ENCODE measurements at regions not wholly inside any gene's neighbourhood (a gene's known extent, or its start where the extent isn't known, plus 50 kb on each side); places are given as distances from the start of the nearest gene placed in this dataset.

DNA sequence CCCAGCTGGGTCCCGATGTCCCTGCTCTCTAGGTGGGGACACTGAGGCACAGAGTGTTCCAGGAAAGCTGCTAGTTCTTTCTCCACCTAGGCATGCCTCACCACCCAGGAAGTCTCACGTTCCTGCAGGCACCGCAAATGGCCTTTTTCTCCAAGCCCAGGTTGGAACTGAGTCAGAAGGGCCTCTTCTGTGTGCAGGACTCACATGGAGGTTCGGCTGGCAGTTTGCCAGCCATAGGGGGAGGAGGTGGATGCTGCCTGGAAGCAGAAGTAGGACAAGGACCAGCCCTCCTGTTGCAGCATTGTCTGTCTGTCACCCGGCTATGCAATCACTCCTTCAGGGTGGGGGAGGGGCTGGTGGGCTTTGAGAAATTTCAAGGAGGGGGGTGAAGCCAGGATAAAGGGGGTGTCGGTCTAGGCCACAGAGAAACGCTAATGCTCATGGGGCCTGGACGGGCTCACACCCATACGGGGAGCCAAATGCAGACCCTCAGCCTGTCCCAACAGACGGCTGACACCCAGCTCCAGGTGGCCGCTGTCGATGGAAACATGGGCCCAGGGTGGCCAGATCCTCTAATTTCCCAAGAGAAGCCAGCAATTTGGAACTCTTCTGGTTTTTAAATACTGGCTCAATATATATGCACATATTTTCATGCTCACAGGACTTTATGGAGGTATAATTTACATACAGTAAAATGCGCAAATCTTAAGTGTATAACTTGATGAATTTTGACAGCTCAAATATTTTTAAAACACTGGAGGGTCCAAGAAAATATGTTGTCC lies 120.5 kb downstream of the PHETA1 start:
- no peaks in the 10 kb centered on the region for H3K36me3 ChIP-seq
- no peak for DNase-seq (ENCODE audit: low spot score in 2 of 2)
- no peaks in the 10 kb centered on the region for H3K9me3 ChIP-seq
- TF ChIP-seq, protein P1, sequence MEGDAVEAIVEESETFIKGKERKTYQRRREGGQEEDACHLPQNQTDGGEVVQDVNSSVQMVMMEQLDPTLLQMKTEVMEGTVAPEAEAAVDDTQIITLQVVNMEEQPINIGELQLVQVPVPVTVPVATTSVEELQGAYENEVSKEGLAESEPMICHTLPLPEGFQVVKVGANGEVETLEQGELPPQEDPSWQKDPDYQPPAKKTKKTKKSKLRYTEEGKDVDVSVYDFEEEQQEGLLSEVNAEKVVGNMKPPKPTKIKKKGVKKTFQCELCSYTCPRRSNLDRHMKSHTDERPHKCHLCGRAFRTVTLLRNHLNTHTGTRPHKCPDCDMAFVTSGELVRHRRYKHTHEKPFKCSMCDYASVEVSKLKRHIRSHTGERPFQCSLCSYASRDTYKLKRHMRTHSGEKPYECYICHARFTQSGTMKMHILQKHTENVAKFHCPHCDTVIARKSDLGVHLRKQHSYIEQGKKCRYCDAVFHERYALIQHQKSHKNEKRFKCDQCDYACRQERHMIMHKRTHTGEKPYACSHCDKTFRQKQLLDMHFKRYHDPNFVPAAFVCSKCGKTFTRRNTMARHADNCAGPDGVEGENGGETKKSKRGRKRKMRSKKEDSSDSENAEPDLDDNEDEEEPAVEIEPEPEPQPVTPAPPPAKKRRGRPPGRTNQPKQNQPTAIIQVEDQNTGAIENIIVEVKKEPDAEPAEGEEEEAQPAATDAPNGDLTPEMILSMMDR (IDR thresholded peaks at IDR 0.05), result no peak
- TF ChIP-seq EP300 (IDR thresholded peaks at IDR 0.05) (no peak), POLR2AphosphoS5 (IDR thresholded peaks at IDR 0.05) (no peak), POLR2A (IDR thresholded peaks at IDR 0.05) (no peak)
- H3K27me3 ChIP-seq, result peaks cover 58% of the 10 kb centered on the region
- H3K4me1 ChIP-seq, result no peaks in the 10 kb centered on the region
- no peak overlapping the region for H3K27ac ChIP-seq
- WGBS, result 56% methylated on average over 13 of the region's 13 CpGs
- no peak overlapping the region for H3K4me3 ChIP-seq

DNA sequence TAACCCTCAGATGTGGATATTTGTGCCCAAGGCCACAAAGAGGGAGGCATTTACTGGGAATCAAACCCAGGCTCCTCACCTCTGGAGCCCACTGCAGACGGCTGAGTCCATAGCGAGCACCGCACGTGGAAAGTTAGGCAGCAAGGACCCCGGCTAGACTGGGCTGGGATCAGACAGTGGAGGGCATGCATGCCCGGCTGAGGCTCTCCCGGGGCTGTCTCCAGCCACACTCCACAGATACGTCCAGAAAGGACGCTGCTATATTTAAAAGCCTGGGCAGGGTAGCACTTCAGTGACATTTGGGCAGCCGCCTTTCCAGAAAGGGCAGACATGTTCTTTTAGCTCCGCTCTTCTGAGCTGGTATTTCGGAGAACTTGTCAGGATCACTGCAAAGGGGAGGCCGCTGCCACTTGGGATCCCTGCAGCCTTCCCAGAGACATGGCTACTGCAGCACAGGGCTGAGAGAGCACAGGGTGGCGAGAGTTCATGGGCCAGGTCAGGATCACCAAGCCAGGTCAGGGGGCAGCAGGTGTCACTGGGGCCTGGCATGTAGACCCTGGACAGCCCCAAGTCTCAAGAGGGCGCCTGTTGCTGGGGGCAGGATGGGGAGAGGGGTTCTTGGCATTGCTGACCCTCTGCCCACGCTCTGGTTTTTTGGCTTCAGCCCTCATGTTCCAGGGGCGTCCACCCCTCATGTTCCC lies 121.7 kb downstream of the PHETA1 start:
- H3K27me3 ChIP-seq, result peaks cover 46% of the 10 kb centered on the region
- 88% methylated on average over 8 of the region's 17 CpGs for WGBS
- H3K36me3 ChIP-seq, result no peaks in the 10 kb centered on the region
- H3K27ac ChIP-seq, result no peak overlapping the region
- TF ChIP-seq POLR2A (IDR thresholded peaks at IDR 0.05) (no peak), POLR2AphosphoS5 (IDR thresholded peaks at IDR 0.05) (no peak), EP300 (IDR thresholded peaks at IDR 0.05) (no peak)
- TF ChIP-seq, protein P1 (IDR thresholded peaks at IDR 0.05), result no peak
- DNase-seq (ENCODE audit: low spot score in 2 of 2), result no peak
- H3K4me1 ChIP-seq, result no peaks in the 10 kb centered on the region
- H3K9me3 ChIP-seq, result no peaks in the 10 kb centered on the region
- H3K4me3 ChIP-seq, result no peak overlapping the region

DNA sequence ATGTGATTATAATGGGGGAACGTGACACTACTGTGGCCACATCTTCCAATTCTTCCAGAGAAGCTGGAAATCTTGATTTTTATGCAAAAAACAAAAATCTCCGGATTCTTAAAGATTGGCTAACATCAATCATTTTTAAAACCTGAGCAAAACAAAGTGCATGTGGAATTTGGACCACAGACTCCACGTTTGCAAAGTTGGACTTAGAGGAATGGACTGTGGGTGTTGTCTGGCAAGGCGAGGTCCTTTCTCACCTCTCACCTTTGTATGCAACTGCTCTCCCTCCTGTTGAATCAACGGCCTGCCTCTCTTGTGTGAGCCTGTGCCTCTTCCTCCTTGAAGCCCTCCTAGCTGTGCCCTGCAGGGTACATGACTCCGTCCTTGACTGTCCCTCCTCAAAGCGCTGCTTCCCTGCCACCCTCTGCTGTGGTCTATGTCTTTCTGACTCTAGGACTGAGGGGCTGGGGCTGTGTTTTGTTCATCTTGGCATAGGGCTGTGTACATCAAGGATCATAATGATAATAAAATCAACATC lies 122.4 kb downstream of the PHETA1 start:
- WGBS, result 79% methylated on average over 7 of the region's 7 CpGs
- Histone ChIP-seq H3K4me3 (no peak overlapping the region), H3K36me3 (no peaks in the 10 kb centered on the region), H3K27ac (no peak overlapping the region), H3K27me3 (peaks cover 40% of the 10 kb centered on the region), H3K4me1 (no peaks in the 10 kb centered on the region), H3K9me3 (no peaks in the 10 kb centered on the region)
- no peak for TF ChIP-seq EP300 (IDR thresholded peaks at IDR 0.05)
- TF ChIP-seq POLR2A (IDR thresholded peaks at IDR 0.05), result no peak
- TF ChIP-seq POLR2AphosphoS5 (IDR thresholded peaks at IDR 0.05), result no peak
- TF ChIP-seq, protein P1 (IDR thresholded peaks at IDR 0.05), result no peak
- no peak for DNase-seq (ENCODE audit: low spot score in 2 of 2)

DNA sequence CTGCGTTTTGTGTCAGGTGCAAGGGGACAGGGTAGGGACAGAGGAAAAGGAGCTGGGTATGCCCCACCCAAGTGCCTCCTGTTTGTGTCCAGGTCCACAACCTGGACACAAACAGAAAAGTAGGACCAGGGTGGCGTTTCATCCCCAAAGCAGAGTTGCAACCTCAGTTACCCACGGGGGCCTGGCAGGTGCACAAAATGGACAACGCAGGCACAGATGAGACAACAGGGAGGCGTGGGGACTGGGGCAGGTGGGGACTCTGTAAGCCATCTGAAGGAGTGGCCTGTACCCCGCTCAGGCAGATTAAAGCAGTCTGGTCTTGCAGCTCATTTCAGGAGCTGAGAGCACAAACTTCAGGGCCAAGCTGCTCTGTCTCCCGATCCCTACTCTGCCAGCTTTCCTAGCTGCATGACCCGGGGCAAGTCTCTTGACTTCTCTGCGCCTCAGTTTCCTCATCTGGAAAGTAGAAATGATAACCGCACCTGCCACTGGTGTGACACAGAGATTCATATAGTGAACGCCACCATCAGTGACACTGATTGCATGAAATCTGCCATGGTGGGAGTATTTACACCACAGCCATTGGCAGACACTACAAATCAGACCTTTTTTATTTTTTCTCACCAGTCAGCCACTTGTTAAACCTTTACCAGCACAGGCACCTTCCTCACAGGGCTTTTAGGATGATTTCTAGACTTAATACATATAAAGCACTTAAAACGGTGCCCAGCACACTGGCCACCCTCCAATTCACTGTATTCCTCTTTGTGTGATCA lies 123.0 kb downstream of the PHETA1 start:
- DNase-seq (ENCODE audit: low spot score in 2 of 2), result no peak
- 91% methylated on average over 12 of the region's 12 CpGs for WGBS
- TF ChIP-seq, protein P1 (IDR thresholded peaks at IDR 0.05), result no peak
- no peak for TF ChIP-seq POLR2AphosphoS5 (IDR thresholded peaks at IDR 0.05)
- no peak for TF ChIP-seq POLR2A (IDR thresholded peaks at IDR 0.05)
- no peaks in the 10 kb centered on the region for H3K9me3 ChIP-seq
- H3K36me3 ChIP-seq, result no peaks in the 10 kb centered on the region
- no peak overlapping the region for H3K4me3 ChIP-seq
- H3K27me3 ChIP-seq, result peaks cover 40% of the 10 kb centered on the region
- H3K27ac ChIP-seq, result no peak overlapping the region
- no peaks in the 10 kb centered on the region for H3K4me1 ChIP-seq
